ENCODE measurements at regions not wholly inside any gene's neighbourhood (a gene's known extent, or its start where the extent isn't known, plus 50 kb on each side); places are given as distances from the start of the nearest gene placed in this dataset.
"Not testable (repeated sequence)": the region's sequence is repeated elsewhere in the genome, so short reads cannot be mapped to it uniquely, and the experiment has no call there.

DNA sequence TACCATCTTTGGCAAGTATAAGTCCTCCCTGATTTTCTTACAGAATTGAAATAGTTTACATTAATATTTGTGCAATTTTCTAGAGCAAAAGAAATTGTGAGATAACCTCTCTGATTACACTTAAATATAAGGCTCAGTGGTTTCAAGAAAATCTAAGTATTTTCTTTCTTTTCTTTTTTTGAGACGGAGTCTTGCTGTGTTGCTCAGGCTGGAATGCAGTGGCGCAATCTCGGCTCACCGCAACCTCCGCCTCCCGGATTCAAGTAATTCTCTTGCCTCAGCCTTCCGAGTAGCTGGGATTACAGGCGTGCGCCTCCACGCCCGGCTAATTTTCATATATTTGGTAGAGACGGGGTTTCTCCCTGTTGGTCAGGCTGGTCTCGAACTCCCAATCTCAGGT, 813.9 kb upstream of the SLC10A2 start:
- TF ChIP-seq, protein P1, sequence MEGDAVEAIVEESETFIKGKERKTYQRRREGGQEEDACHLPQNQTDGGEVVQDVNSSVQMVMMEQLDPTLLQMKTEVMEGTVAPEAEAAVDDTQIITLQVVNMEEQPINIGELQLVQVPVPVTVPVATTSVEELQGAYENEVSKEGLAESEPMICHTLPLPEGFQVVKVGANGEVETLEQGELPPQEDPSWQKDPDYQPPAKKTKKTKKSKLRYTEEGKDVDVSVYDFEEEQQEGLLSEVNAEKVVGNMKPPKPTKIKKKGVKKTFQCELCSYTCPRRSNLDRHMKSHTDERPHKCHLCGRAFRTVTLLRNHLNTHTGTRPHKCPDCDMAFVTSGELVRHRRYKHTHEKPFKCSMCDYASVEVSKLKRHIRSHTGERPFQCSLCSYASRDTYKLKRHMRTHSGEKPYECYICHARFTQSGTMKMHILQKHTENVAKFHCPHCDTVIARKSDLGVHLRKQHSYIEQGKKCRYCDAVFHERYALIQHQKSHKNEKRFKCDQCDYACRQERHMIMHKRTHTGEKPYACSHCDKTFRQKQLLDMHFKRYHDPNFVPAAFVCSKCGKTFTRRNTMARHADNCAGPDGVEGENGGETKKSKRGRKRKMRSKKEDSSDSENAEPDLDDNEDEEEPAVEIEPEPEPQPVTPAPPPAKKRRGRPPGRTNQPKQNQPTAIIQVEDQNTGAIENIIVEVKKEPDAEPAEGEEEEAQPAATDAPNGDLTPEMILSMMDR (conservative IDR thresholded peaks at IDR 0.05; ENCODE audit: low read length), result not testable (repeated sequence)
- TF ChIP-seq EZH2phosphoT487 (IDR thresholded peaks at IDR 0.05; ENCODE audit: borderline replicate concordance, low read depth, low read length), result not testable (repeated sequence)

Data from OCI-LY7 (cell line).